ENCODE measurements at regions not wholly inside any gene's neighbourhood (a gene's known extent, or its start where the extent isn't known, plus 50 kb on each side); places are given as distances from the start of the nearest gene placed in this dataset.
"Not testable (repeated sequence)": the region's sequence is repeated elsewhere in the genome, so short reads cannot be mapped to it uniquely, and the experiment has no call there.

- DNase-seq (ENCODE audit: low spot score) = no peak
Observed at GRCh38 chr1:238764779-238765178, 621.6 kb upstream of the CHRM3 start.

- no peak for DNase-seq (ENCODE audit: low spot score)
Observed at GRCh38 chr1:238753252-238753651, 633.1 kb upstream of the CHRM3 start.

DNA sequence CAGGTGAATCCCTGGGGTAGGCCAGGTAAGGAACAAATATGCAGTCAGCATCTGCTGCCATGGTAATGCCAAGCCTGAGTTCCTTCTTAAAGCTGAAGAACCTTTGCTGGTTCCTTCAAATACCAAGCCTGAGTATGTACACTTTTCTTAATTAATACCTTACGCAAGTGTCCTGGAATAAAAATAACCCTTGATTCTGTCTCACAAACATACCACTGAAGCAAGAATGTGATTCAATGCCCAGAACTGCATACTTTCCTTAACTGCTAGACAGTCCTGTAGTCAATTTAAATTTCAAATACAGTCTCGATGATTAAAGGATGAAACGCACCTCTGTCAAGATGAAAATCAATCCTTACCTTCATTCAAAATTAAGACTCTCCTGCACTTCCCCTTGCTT, 634.0 kb upstream of the CHRM3 start:
- DNase-seq (ENCODE audit: low spot score) = no peak

DNA sequence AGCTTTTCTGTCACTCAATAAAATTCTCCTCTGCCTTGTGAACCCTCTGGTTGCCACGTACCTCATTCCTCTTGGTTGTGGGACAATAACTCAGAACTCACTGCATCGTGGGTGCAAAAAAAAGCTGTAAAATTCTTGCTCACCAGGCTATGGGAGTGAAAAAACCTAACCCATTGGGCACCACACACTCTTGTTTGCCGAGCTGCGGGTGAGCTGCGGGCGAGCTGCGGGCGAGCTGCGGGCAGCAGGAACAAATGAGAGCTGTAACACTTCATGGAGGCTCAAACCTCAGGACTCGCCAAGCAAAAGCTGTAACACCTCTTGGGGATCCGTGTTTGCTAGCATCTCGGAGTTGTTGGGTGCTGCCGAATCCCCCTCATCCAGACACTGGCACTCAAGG, 641.3 kb upstream of the CHRM3 start:
- no peak for DNase-seq (ENCODE audit: low spot score)

DNA sequence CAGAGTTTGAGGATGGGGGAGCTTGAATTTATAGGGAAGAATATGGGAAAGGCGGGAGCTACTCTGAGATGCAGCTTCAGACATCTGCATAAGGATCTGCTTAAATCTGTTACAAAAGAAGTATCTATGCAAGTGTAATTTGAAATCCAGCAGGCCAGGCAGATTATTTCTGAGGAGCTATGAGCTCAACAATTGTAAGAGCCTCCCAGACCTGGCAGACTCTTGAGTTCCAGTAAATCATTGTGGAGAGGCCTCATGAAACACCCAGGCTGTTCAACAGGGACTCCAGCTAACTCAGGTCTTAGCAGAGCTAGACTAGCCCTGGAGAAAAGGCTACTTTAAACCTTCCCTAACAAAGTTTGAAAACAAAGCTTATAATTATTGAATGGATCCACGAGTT, 647.5 kb upstream of the CHRM3 start:
- DNase-seq (ENCODE audit: low spot score) = no peak

- DNase-seq (ENCODE audit: low spot score) = no peak
Observed at GRCh38 chr1:238727670-238728069, 658.7 kb upstream of the CHRM3 start.

GRCh38 chr1:238722812-238723211, 663.6 kb upstream of the CHRM3 start:
- DNase-seq (ENCODE audit: low spot score) = no peak

DNA sequence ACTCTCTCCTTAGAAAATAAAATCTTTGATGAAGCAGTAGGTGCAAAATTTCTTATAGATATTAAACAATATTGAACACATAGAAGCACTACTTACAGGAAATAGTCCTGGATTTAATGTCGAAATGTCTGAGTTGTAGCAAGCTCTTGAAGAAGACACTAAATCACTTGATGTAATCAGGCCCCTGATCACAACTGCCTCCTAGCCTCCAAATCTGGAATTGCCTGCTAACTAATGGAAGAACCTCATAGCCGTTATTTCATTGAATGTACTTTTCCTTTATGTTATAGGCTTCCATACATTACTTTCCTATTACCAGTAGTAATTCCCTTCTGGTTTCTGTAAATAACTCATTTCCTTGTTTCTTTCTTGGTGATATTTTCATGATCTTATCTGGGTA, 675.7 kb upstream of the CHRM3 start:
- DNase-seq (ENCODE audit: low spot score) = no peak

- no peak for DNase-seq (ENCODE audit: low spot score)
Observed at GRCh38 chr1:238701024-238701423, 685.3 kb upstream of the CHRM3 start.

DNA sequence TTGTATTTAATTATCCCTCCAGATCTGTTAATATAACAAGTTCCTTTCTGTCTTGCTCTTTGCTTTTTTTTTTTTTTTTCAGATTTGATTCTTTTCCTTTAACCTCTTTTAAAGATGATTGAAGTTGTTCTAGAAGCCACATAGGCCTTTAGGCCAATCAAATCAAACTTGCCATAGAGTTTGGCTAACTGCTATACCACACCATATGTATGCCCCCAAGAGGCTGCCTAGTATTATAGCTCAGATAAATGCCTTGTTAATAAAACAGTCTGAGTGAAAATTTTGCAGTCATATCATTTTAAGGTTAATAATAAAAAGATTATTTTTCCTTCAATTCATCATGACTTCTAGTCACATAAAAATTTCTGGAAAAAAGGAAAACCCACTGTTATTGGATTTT, 696.0 kb upstream of the CHRM3 start:
- DNase-seq (ENCODE audit: low spot score) = no peak

DNA sequence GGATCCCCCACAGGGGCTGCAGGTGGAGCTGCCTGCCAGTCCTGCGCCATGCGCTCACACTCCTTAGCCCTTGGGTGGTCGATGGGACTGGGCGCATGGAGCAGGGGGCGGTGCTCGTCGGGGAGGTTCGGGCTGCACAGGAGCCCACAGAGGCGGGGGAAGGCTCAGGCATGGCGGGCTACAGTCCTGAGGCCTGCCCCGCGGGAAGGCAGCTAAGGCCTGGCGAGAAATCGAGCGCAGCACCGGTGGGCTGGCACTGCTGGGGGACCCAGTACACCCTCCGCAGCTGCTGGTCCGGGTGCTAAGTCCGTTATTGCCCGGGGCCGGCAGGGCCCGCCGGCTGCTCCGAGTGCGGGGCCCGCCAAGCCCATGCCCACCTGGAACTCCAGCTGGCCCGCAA, 701.8 kb upstream of the CHRM3 start:
- DNase-seq (ENCODE audit: low spot score) = not testable (repeated sequence)

- no peak for DNase-seq (ENCODE audit: low spot score)
Observed at GRCh38 chr1:238681451-238681850, 704.9 kb upstream of the CHRM3 start.

- DNase-seq (ENCODE audit: low spot score) = no peak
Observed at GRCh38 chr1:238681021-238681420, 705.3 kb upstream of the CHRM3 start.

GRCh38 chr1:238677567-238677966, 708.8 kb upstream of the CHRM3 start:
- no peak for DNase-seq (ENCODE audit: low spot score)

DNA sequence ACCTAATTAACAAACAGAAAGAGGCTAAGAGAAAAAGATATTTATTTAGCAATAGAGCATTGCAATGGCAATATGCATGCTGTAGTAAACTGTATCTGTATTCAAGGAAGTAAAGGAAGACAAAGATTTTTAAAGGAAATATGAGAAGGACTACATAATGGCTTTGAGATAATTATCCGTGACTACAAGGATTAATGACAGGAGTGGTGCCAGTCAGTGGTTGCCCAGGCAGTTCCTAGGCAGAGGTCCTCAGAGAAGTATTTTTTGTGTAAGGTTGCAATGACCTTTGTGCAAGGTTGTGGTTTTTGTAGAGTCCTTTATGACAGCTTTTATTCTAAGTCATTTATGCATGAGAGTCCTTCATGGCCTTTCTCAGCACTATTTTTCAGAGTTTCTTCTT, 711.1 kb upstream of the CHRM3 start:
- no peak for DNase-seq (ENCODE audit: low spot score)

DNA sequence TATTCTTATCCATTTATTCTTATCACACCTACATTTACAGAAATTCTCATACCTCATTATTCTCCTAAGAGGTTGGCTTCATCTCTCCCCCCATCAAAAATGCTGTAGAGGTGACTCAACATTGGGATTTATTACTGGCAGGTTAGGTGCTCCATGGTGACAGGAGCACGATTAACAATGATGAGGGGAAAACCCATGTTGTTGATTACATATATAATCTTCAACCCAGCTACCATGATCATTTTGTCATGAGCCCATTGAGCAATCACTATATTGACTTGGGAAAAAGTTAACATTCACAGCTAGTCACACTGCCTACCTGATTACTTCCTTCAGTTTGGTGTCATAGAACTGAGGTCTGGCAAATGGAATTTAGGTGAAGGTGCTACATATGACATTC, 712.1 kb upstream of the CHRM3 start:
- DNase-seq (ENCODE audit: low spot score) = no peak

GRCh38 chr1:238673561-238673960, 712.8 kb upstream of the CHRM3 start:
- DNase-seq (ENCODE audit: low spot score) = no peak

GRCh38 chr1:238672806-238673205, 713.6 kb upstream of the CHRM3 start:
- no peak for DNase-seq (ENCODE audit: low spot score)

DNA sequence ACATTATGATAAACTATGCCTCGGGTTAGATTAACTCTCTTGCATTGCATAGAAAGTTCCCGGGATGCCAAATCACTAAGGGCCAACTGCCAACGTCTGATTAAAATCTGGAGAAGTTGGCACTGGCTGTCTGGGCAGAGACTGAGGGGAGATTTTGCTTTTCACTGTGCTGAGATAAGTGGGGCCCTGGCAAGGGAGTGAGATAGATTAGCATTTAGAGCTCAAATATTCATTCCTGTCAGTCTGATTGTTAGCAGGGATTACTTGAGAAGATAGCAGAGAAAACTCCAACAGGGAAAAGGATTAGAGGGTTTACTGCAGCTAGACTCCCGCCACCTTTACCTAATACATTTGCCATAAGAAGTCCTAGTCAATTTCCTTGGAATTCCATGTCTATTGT, 714.1 kb upstream of the CHRM3 start:
- DNase-seq (ENCODE audit: low spot score) = no peak

DNA sequence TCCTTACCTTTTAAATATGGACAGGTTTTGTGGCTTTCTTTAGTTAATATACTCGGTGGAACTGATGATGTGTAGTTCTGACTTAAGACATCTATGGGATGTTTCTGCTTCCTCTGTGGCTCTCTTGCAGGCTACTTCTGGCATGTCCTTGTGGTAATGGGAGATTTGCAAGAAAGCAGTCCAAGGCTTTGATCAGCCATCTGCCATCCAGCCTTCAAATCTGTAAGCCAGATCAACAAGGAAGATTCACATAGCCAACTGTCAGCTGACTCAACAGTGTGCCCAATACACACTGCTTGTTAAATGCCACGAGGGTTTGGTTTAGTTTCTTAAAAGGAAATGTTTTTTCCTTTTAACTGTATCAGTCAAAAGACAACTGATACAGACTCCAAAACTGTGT, 722.2 kb upstream of the CHRM3 start:
- DNase-seq (ENCODE audit: low spot score) = no peak

GRCh38 chr1:238660849-238661248, 725.5 kb upstream of the CHRM3 start:
- no peak for DNase-seq (ENCODE audit: low spot score)

- no peak for DNase-seq (ENCODE audit: low spot score)
Observed at GRCh38 chr1:238658763-238659162, 727.6 kb upstream of the CHRM3 start.

DNA sequence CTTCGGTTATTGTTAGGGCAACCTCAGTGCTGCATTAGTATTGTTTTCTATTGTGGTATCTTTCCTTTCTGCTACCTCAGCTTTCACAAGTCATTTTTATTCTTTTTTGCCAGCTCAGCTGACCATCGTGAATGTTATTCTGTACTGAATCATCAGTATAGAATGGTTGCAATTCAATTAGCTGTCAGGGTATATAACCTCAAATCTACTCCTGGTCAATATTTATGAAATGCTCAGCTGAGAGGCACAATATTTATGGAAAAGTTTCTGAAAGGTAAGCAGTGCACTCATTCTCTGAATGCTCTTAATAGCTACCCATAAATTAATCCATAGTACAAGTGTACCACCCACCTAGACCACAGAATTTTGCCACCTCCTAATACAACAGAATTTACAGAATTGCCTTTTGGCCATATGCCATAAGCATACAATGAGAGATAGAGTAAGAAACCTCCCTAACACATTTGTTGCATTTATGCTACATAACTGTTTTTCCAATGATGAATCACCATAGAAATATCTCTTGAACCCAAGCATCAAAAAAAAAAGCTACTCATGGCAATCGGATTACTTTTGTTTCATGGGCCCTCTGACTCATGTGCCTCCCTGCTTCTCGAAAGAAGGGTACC, 732.6 kb upstream of the CHRM3 start:
- DNase-seq (ENCODE audit: low spot score) = no peak

DNA sequence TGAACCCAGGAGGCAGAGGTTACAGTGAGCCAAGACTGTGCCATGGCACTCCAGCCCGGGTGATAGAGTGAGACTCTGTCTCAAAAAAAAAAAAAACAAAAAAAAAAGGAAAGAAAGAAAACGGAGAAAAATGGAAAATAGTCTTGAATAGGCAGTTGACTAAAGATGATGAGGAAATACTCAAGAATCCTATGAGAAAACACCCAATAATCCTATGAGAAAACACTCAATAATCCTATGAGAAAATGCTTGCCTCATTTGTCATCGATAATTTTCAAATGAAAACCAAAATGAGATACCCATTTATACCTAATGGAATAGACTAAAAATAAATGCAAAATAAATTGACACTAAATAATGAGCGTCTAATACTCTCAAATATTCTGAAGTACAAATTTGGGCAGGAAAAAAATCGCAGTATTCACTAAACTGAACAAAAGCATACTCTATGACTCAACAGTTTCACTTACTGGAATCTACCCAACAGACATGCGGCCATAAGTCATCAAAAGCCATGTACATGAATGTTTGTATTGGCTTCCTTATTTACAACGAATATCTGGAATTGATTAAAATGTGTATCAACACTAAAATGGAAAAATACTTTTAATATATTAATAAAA, 733.9 kb upstream of the CHRM3 start:
- DNase-seq (ENCODE audit: low spot score) = no peak

Data from putamen (tissue), 1 donor.